Body of pancreas (tissue), 4 donors: ENCODE measurements at regions not wholly inside any gene's neighbourhood (a gene's known extent, or its start where the extent isn't known, plus 50 kb on each side); places are given as distances from the start of the nearest gene placed in this dataset.

ENCODE experiments used
- CTCF ChIP-seq, 7 experiments: fragments of 450-650 bp in 4 of 7; fragments of 200-600 bp in 3 of 7; sonication (generic) in 3 of 7; IDR thresholded peaks; one replicate each; pipeline ENCODE4 v1.5.1; 2016 to 2019; ENCODE audit warnings: antibody characterized with exemption in 7 of 7
- POLR2A ChIP-seq, 3 donors: fragments of 450-650 bp; IDR thresholded peaks; one replicate each; pipeline ENCODE4 v1.6.1; 2016; ENCODE audit warnings: antibody characterized with exemption in 3 of 3, mild to moderate bottlenecking in 2 of 3

- no peak for TF ChIP-seq CTCF (IDR thresholded peaks at IDR 0.05)
- TF ChIP-seq POLR2A (IDR thresholded peaks at IDR 0.05): no peak
Observed at GRCh38 chr2:139457873-139458272, 677.7 kb upstream of the NXPH2 start.
